ENCODE measurements at regions not wholly inside any gene's neighbourhood (a gene's known extent, or its start where the extent isn't known, plus 50 kb on each side); places are given as distances from the start of the nearest gene placed in this dataset.

DNA sequence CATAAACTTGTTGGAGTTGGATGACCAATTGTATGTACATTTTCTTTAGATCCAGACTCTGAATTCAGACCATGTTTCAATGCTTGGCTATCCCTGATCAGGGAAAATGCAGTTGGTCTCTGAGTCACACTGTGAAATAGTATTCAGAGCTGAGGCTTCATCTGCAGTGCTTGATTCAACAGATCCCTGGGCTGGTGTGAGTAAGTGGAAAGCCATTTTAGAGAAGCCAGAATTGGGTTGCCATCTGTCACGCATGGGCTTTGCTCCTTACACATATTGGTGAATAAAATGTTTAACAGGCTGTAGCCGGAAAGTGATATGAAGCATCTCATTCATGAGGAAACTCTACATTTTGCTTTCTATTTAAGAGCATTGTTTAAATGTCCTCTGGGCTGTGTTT, 50.0 kb upstream of the ACYP2 start:
- TF ChIP-seq, protein P1, sequence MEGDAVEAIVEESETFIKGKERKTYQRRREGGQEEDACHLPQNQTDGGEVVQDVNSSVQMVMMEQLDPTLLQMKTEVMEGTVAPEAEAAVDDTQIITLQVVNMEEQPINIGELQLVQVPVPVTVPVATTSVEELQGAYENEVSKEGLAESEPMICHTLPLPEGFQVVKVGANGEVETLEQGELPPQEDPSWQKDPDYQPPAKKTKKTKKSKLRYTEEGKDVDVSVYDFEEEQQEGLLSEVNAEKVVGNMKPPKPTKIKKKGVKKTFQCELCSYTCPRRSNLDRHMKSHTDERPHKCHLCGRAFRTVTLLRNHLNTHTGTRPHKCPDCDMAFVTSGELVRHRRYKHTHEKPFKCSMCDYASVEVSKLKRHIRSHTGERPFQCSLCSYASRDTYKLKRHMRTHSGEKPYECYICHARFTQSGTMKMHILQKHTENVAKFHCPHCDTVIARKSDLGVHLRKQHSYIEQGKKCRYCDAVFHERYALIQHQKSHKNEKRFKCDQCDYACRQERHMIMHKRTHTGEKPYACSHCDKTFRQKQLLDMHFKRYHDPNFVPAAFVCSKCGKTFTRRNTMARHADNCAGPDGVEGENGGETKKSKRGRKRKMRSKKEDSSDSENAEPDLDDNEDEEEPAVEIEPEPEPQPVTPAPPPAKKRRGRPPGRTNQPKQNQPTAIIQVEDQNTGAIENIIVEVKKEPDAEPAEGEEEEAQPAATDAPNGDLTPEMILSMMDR (IDR thresholded peaks at IDR 0.05; ENCODE audit: borderline replicate concordance, insufficient read depth, low read depth, low read length) = no peak
- H3K4me3 ChIP-seq (ENCODE audit: low read depth, low read length) = no peak overlapping the region

DNA sequence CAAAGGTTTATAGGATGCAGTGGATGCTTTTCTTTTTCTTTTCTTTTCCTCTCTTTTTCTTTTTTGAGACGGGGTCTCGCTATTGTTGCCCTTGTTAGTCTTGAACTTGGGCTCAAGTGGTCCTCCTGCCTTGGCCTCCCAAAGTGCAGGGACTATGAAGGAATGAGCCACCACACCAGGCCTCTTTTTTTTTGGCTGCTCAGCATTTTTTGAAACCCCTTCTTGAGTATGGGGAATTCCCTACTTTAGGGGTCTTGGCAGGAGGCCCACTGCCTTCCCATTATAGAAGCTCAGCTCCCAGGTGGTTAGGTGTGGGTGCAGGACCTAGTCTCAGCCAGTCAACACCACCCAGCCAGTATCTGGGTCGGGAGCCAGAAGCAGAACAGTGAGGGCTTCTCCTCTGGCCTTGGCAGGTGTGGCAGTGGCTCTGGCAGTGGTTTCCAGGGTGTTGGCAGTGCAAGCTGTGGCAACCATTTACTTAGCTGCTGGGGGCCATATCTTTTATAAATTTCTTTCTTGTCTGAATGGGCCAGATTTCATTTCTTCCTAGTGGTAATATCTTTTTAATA, 51.4 kb upstream of the ACYP2 start:
- TF ChIP-seq, protein P1 (IDR thresholded peaks at IDR 0.05; ENCODE audit: borderline replicate concordance, insufficient read depth, low read depth, low read length) = no peak
- no peak overlapping the region for H3K4me3 ChIP-seq (ENCODE audit: low read depth, low read length)

DNA sequence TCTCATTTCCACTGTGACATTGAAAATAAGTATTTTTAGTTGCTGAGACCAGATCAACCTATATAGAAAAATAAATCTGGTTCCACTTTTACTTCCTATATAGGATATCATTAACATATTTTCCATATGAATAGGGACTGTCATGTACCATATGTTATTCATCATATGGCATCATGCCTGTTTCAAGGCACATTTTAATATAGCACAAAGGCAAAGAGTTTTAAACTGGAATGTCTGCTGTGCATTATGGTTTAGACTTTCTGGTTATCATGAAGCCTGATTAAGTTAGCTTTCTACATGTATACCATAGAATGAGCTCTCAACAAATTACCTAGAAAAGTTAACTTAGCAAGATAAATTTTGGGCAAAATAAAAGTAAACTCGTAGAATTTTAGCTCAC, 53.0 kb upstream of the ACYP2 start:
- TF ChIP-seq, protein P1 (IDR thresholded peaks at IDR 0.05; ENCODE audit: borderline replicate concordance, insufficient read depth, low read depth, low read length) = no peak

DNA sequence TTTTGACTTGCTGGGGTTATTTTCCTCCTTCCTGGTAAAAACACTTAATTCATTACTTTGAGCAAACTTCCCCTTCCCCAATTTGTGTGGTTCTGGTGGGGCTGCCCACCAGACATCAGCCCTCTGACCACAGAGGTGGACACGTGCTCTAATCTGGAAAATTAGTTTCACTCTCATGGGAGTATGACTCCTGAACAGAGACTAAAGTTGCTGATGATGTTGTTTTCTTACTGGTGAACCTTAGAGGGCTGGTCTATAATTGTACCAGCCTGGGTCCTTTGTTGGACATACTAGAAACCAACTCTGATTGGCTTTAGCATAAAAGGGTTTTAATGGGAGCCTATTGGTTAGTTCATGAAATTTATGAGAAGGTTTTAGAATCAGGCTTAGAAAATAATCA, 54.1 kb upstream of the ACYP2 start:
- H3K4me3 ChIP-seq (ENCODE audit: low read depth, low read length) = no peak overlapping the region
- TF ChIP-seq, protein P1 (IDR thresholded peaks at IDR 0.05; ENCODE audit: borderline replicate concordance, insufficient read depth, low read depth, low read length) = no peak

More for the DNA sequence above, 53.0 kb upstream of the ACYP2 start:
- no peak overlapping the region for H3K4me3 ChIP-seq (ENCODE audit: low read depth, low read length)

DNA sequence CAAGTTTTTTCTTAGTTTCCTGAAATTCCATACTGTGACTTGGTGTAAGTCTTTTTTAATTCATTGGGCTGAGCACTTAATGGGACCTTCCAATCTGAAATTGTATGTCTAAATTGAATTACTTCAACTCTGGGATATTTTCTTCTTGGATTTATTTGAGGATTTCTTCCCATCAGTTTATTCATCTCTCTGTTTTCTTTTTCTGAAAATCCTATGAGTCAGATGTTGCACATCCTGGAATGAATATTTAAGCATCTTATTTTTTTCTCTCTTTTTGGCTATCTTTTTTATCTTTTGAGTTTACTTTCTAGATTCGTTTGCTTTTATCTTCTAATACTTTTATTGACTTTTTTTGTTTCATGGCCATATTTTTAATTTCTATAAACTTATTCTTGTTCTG, 55.4 kb upstream of the ACYP2 start:
- H3K4me3 ChIP-seq (ENCODE audit: low read depth, low read length) = no peak overlapping the region
- TF ChIP-seq, protein P1 (IDR thresholded peaks at IDR 0.05; ENCODE audit: borderline replicate concordance, insufficient read depth, low read depth, low read length) = no peak

DNA sequence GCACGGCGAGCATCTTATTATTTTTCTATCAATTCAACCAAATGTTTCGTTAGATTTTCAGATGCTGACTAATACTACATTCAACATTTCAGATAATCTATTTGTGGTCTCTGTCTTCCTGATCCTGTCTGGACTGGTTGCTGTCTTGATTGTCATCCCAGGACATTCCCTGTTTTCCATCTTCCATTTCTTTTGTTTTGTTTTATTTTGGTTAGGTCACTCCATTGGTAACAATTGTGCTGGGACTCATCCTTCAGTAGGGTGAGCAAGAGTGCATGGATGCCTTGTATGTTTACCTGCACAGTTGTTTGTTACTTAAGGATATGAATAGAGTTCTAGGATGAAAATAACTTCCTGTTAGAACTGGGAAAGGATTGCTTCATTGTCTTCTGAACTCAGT, 55.9 kb upstream of the ACYP2 start:
- no peak overlapping the region for H3K4me3 ChIP-seq (ENCODE audit: low read depth, low read length)
- TF ChIP-seq, protein P1 (IDR thresholded peaks at IDR 0.05; ENCODE audit: borderline replicate concordance, insufficient read depth, low read depth, low read length) = no peak

DNA sequence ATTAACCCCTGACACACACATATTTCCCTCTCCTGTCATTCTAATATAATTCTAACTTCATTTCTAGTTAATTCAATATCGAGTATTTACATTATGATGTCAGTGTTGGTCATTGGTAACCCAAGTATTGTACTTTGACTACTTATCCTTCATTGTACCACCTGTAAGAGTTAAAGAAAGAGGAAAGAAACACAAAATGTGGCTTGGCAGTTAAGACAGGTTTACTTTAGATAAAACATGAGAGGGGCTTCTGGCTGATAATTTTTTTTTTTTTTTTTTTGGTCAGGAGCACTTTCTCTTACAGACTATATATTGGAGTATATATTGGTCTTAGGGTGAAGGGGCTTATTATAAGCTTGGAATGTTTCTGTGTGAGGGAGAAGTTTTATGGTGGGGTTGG, 57.0 kb upstream of the ACYP2 start:
- TF ChIP-seq, protein P1 (IDR thresholded peaks at IDR 0.05; ENCODE audit: borderline replicate concordance, insufficient read depth, low read depth, low read length) = no peak
- H3K4me3 ChIP-seq (ENCODE audit: low read depth, low read length) = no peak overlapping the region
